GM19351 (cell line): ENCODE measurements at regions not wholly inside any gene's neighbourhood (a gene's known extent, or its start where the extent isn't known, plus 50 kb on each side); places are given as distances from the start of the nearest gene placed in this dataset.

ENCODE experiments used
- ATAC-seq: cut with Tn5 transposase; IDR thresholded peaks from one replicate; pipeline ENCODE4 v1.9.1; 2021; ENCODE audit warnings: mild to moderate bottlenecking, moderate library complexity; ENCODE audit not compliant: unreplicated experiment

DNA sequence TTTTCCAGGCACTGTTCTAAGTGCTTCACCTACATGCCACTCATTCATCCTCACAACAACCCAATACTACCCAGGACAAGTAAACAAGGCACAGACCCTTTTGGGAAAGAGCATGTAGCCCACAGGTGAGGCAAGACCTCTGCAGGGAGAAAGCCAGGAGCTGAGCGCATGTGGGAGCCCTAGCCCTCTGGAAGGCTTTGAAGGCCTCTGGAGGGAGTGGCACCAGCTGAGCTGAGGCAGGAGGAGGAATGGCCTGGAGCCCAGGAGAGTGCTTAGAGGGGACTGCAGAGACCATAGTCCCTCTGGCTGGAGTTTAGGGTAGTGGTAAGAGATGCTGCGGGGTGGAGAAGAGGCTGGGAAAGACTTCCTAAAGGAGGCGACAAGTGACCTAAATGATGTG, 516.5 kb downstream of the FUT8 start:
- no peak for ATAC-seq

DNA sequence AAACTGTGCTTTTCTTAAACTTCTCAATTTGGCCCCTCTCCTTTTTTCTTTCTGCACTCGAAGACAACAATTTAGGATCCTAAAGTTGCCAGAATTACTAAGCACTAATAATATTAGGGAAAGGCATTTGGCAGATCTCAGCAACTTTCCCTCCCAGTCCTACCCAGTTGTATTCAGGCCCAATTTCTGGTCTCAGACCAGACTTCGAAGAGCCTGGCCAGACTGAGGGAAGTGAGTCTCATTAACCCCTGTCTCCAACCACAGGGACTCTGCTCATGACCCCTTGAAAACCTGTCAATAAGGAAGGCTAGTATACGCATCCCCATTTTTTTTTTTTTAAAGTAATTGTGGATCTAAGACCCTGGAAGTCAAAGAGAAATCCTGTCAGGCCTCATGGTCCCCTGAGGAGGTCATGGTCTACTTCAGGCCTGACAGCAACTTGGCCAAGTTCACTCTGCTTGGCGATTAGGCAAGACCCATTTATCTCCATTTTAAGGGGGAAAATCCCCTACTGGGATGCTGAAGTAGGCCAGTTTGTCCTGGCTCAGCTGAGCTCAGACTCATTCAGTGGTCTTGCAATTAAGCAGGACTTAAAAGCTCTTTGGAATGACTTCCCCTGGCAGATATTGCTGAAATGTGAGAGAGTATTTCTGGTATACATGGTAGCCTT, 521.0 kb downstream of the FUT8 start:
- ATAC-seq, result no peak

DNA sequence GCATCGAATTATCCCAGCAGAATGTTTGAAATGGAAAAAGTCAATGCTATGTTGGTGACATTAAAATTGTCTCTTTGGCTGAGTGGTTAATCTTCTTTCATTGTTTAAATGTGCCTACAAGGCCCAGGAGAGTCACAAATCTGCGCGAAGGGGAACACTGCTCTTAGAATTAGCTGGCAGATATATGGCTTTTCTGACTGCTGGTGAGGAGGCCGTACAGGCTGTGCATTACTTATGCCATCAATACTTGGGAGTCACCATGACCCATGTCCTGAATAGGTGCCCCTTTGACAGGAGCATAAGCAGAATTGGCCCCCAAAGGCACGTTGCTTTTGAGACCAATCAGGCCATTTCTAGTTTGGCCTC, 521.5 kb downstream of the FUT8 start:
- ATAC-seq, result no peak

DNA sequence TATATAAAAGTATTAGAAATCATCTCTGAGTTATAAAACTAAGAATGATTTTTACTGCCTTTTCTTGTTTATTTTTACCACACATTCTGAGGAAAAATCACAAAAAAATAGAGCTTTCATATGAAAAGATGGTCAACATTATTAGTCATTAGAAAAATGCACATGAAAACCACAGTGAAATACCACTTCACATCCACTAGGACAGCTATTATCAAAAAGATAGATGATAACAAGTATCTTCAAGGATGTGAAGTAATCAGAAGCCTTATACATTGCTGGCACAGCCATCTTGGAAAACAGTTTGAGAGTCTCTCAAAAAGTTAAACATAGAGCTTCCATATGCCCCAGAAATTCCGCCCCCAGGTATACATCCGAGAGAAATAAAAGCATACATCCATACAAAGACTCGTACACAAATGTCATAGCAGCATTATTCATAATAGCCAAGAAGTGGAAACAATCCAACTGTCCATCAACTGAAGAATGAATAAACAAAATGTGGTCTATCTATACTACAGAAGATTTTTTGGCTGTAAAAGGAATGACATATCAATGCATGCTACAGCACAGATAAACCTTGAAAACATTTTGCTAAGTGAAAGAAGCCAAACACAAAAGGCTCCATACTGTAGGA, 523.9 kb downstream of the FUT8 start:
- no peak for ATAC-seq

DNA sequence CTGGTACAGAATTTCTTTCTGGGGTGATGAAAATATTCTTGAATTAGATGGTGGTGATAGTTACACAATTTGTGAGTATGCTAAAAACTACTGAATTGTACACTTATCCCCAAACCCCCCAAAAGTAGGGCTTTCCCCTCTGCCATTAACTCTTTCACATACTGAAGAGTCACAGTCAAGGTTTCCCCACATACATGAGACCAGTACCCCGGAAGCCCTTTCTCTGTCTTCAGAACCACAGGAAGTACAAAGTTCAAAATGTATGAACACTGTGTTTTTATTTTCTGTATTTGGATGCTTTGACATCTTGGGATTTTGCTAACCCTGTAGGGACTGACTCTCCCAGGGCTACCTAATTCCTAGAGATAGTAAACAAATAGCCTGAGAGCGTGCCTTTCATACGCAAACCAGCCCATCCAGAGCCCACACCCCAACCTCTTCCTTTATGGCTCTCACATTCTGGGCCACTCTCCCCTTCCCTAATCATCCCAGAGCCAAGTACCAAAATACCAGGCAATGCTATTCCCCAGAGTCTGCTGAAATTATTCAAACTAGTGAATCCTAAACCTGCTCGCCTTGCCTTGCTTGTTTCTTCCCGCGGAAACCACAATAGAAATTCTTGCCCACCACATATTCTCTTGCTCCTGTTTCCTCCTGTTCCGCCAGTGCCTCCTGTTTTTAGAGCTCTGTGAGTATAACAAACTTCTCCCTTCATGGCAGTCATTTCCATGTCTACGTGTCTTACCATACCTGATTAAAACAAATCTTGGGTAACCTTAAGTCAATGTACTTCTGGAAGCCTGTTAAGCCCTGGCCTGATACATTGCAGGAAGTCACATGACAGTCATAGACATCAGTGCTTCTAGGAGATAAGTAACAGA, 524.8 kb downstream of the FUT8 start:
- ATAC-seq, result no peak

DNA sequence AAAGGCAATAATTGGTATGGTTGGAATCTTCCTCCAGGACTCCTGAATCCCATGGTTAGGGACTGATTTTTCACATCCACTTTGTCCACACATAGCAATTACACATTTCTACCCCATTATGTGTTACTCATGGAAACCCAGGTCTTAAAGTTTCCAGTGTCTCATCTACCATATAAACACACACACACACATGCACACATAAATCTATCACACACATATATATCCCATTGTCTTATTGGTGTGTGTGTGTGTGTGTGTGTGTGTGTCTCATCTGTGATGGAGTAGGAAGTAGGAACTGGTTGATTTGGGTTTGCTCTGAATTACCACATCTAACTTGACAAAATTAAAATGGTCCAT, 525.4 kb downstream of the FUT8 start:
- ATAC-seq, result no peak

DNA sequence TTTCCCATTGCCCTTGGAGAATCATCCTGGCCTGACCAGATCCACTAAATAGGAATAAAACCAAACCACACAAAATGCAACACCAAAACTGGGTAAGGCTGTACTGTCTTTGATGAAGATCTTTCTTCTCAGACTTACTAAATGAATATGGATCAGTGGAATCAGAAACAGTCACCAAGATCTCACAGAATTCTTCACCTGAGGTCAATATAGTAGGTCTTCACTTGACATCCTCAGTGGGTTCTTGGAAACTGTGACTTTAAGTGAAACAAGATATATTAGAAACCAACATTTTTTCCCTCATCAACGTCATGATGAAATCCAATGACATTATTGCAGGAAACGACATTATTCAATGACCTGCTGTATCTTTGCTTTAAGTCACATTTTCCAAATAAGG, 526.2 kb downstream of the FUT8 start:
- ATAC-seq, result no peak

DNA sequence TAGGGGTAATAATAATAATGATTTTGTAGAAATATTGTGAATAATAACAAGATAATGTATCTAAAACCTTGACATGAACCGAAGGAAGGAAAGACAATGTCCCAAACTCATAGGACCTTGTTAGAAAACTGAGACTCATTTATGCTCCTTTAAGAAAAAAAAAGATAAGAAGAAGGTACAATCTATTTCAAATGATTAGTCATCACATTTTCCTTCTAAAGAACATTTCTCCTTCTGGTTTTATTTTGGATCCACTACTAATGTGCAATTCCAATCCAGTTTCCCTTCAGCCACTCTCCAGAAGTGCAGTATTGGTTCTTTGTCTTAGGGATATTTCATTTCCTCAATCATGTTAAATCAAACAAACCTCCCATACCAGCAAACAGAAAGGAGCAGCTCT, 526.7 kb downstream of the FUT8 start:
- no peak for ATAC-seq

DNA sequence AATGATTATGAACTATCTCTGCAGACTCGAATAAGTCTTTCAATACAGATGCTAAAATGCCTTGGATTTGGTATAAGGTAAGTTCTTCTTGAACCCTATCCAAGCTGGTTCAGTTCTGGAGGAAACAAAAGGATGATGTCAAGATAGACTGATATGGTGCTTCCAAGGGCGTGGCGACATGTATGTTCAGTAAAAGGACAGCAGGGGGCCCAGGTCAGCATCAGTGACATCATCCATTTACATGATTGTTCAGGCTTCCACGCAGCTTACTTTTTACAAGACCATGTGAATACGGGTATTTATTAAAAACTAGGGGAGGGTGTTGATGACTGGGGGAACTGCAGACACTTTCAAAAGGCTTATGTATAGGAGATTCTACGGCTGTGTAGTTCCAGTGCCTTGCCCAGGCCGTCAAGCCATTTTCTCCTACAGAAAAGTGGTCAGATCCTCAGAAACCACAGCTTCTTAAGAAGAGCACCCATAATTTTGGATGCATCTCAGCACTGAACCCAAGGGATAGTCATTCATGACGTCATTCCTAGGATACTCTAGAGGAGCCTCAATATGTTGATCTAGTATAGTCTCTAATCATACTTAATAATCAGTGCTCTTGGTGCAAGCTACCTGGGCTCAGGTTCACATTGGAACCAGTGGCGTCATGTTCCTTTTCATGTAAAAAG, 527.7 kb downstream of the FUT8 start:
- ATAC-seq, result peak; percentile 53

DNA sequence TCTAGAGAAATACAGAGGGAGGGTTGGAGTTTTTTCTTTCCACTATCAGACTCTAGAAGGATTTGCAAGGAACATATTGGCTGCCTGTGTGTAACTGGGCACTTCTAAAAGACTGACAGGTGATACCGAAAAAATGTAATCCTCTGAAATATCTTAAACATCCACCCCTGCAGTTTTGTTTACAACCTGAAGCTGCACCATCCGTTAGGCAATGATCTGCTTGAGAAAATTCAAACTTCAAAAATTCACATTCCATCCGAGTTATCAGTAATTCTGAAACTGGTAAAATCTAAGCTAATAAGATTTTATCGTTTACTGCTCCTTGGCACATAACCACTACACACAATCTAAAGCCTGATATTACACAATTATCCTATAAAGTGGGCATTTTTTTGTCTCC, 528.6 kb downstream of the FUT8 start:
- ATAC-seq, result no peak

DNA sequence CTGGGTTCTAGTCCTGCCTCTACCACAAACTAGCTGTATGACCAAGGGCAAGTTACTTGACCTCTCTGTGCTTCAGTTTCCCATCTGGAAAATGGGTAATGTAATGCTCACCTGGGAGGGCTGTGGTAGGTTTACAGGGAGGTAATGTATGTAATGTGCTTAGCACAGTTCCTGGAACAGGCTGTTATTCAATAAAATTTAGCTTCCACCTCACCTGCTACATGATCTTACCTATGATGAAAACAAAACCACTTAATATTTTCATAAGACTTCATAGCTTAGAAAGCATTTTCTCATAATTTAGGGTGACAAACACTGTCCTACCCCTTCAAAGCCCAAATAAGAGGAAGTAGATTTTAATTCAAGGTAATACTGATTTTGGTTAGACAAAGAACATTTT, 530.6 kb downstream of the FUT8 start:
- ATAC-seq, result no peak

DNA sequence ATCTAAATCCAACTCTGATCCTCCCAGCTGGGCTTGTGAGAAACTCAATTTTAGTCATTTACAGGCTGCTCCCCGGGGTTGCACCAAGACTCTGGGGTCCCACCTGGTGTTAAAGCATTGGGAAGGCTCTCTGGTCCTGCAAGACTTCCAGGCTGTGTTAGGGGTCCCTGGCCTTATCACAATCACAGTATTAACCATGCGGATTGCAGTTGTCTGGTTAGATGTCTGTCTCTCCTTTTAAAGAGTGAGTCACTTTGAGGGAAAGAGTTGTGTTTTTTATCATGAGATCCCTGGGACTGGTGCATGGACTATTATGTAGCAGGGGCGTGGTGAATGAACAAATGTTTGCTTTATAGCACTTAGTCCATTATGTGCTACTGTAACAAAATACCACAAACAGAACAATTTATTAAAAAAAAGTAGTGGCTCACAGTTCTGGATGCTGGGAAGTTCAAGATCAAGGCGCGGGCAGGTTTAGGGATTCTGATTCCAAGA, 531.4 kb downstream of the FUT8 start:
- ATAC-seq, result no peak

DNA sequence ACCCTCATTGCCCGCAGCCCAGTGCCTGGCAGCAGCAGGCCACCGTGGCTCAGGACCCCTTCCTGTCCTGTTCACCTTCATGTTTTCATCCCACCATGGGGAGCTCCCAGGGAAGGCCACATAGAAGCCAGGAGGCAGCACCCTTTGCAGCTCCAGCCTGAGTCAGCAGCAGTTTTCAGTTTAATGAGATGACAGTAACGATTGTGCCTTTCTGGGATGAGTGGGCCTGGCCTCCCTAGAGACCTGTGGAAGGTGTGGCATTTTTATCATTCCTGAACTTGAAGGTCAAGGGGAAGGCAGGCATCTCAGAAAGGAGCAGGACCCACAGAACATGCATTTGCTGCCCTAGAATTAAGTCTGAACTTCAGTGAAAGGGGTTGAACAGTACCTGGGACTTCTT, 532.8 kb downstream of the FUT8 start:
- no peak for ATAC-seq

DNA sequence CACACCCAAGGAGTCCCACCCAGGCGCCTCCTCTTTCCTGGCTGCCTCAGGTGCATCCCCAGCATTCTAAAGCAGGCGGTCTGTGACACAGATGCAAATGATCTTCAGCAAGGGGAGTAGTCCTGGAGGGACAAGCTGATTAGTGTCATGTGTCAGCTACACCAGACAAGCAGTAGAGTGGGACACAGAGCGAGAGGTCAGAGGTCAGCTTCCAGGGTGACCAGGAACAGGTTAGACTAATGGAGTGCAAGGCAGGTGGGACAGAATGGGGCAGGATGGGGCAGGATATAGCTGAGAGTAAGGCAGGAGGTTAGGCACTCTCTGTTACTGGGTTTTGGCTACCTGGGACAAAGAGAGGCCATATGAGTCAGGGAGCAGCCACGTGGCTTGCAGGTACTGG, 534.0 kb downstream of the FUT8 start:
- no peak for ATAC-seq

DNA sequence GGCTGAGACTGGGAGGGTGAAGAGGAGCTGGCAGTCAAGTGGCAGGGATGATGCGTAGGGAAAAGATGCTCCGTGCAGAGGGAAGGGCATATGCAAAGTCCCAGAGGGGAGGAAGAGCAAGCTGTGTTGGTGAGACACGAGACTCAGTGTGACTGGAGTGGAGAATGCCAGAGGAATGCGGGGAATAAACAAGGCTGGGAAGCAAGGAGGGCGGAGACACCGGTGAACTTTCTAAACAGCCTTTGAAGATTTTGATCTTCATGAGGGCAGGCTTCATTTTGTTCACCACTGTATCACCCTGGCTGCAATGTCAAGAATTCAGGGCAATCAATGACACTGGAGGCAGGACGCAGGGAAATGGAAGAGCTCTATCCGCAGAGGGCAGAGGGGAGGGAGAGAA, 535.8 kb downstream of the FUT8 start:
- ATAC-seq, result no peak

DNA sequence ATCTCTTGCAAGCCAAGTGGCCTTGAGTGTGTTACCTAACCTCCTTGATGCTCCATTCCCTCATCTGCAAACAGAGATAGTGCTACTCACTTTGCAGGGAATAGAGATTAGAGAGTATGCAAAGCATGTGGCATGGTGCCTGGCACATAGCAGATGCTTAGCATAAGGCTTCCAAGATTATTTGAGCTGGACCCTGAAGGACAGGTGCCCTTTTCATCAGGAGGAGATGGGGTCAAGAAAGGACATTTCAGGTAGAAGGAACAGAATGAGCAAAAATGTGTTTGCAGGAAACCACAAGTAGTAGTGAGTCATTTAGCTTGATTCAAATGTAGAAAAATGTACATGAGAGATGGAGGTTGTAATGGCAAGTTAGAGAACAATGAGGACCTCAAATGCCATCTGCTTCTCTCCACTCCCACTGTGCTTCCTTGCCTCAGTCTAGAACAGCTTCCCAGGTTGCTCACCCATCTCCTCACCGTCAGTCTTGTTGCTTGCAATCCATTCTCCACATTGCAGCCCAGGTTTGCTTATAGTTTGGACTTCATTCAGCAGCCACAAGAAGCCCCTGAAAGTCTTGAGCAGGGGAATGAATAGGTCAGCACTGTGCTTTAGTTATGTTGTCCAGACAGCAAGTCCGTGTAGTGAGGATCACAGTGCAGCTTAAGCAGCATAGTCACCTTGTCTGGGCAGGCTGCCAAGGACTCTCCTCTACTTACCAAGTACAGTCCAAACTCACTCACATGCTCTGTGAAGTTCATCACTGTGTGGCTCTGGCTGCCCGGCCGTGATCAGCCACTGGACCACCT, 536.3 kb upstream of the CCDC196 start:
- ATAC-seq, result peak; percentile 74

DNA sequence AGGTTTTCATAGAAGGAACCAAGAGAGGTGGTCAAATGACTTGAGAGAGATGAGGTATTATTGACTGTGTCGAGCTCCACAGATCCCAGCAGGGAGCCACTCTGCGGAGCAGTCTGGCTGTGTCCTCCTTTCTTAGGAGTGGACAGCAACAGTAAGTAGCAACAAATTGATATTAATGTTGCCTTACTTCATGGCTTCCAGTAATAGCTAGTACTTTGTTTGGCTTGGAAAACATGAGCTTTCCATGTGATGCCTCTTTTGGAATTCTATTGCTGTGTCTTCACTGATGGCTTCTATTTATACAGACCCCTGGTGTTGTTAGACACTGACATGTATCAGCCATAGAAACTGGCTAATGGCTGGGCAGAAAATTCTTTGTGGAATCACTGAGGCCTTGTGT, 531.2 kb upstream of the CCDC196 start:
- ATAC-seq, result no peak

DNA sequence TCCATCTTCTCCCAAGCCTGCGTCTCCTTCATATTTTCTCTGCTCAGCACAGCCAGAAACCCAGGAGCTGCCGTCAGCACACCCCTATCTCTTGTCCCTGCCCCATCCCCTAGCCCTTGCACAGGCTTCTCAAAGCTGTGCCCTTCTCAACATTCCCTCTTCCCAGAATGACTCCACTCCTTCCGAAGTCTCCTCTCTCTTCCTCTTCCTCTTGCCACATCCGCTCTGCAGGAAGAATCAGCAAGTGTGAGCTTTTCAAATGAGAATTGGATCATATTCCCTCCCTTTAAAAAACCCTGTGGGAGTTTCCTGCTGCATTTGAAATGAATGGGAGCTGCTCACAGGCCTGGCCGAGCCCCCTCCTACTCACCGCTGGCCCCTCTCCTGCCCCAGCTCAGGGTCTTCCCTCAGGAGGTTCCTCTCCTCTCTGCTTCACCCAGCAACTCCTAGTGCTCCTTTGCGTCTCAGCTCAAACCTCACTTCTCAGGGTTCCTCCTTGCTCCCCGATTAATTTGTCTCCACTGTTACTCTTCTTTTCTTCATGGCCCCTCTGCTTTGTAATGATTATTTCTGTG, 528.5 kb upstream of the CCDC196 start:
- ATAC-seq, result no peak

DNA sequence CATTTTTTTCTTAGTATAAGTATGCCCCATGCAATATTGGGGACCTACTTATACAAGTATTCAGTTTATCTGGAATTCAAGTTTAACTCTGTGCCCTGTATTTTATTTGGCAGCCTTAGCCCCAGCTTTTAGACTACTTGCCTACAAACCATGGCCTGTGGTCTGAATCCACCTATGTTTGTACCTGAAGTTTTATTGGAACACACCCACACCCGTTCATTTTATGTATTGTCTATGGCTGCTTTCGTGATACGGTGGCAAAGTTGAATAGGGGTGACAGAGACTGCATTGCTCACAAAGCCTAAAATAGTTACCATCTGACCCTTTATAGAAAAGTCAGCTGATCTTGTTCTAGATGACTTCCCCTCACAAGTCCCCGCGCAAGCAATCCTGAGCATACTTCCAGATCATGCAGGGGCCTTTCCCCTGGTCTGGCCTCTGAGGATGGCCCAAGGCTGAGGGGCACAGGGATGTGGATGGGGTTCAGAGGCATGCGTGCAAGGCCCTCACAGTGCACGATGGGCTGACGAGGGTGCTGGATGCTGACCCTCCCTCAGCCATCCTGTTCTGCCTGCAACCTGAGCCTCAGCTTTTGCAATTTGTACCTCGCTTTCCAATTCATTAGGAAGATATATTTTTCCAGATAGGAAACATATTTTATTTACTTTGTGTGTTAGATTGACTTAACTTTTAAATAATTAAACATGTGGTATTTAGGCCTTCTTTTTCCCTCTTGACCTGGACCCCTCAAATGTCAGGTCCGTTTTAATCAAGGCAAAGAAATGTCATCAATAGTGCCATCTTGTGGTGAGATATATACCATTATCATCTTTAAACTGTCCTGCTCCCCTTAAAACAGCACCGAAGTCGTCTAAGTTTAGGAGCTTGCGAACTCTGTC, 527.3 kb upstream of the CCDC196 start:
- ATAC-seq, result peak; percentile 52
